ENCODE measurements at regions not wholly inside any gene's neighbourhood (a gene's known extent, or its start where the extent isn't known, plus 50 kb on each side); places are given as distances from the start of the nearest gene placed in this dataset.

- TF ChIP-seq, protein P1, sequence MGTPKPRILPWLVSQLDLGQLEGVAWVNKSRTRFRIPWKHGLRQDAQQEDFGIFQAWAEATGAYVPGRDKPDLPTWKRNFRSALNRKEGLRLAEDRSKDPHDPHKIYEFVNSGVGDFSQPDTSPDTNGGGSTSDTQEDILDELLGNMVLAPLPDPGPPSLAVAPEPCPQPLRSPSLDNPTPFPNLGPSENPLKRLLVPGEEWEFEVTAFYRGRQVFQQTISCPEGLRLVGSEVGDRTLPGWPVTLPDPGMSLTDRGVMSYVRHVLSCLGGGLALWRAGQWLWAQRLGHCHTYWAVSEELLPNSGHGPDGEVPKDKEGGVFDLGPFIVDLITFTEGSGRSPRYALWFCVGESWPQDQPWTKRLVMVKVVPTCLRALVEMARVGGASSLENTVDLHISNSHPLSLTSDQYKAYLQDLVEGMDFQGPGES (IDR thresholded peaks at IDR 0.05): no peak
- TF ChIP-seq KDM1A (IDR thresholded peaks at IDR 0.05; ENCODE audit: borderline replicate concordance) (no peak), BHLHE40 (IDR thresholded peaks at IDR 0.05; ENCODE audit: borderline replicate concordance in 1 of 2, low read depth in 2 of 2, low read length in 1 of 2) (no peak), HDAC2 (IDR thresholded peaks at IDR 0.05) (no peak), PKNOX1 (IDR thresholded peaks at IDR 0.05) (no peak), IKZF2 (IDR thresholded peaks at IDR 0.05) (no peak)
These were observed 114.5 kb upstream of the SPATA16 start for GRCh38 chr3:173255555-173255954.
